ENCODE measurements at regions not wholly inside any gene's neighbourhood (a gene's known extent, or its start where the extent isn't known, plus 50 kb on each side); places are given as distances from the start of the nearest gene placed in this dataset.

DNA sequence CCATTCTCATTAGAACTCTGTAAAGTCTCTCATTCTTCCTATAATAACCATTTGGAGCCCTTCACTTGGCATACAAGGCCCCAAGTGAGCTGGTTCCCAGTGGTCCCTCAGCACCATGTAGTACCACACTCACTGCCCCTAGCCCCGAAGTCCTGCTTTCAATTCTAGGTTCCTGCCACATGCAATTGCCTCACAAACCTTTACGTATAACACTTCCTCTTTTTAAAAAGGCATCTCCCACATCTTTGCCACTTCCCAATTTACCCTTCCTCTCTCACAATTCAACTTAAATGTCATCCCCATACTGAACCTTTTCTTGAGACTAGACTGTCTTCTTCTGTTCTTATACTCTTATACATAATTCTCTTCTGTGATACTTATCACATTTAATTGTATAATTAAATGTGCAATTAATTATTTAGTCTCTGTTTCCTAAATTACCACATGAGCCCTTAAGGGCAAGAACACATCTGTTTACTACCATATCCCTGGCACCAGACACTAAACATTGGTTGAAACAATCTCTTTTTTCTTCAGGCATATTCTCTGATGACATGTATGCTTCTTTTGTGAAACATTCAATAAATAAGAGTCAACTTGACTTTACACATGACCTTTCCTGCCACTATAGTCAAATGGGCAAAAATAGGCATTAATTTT, 304.0 kb downstream of the SPRY2 start:
- Histone ChIP-seq H3K4me3 (IDR thresholded peaks at IDR 0.05; ENCODE audit: insufficient read depth, low read depth, low read length) (no peak overlapping the region), H3K9ac (no peak overlapping the region), H4K20me1 (ENCODE audit: insufficient read depth) (no peaks in the 10 kb centered on the region), H3K27ac (no peak overlapping the region), H3K27me3 (ENCODE audit: insufficient read depth, low read depth) (no peaks in the 10 kb centered on the region), H3K4me1 (ENCODE audit: low read depth, poor library complexity, severe bottlenecking) (no peaks in the 10 kb centered on the region), H3K79me2 (ENCODE audit: insufficient read depth, low read depth) (no peaks in the 10 kb centered on the region), H2AFZ (ENCODE audit: low read depth) (no peak overlapping the region), H3K36me3 (ENCODE audit: insufficient read depth) (no peaks in the 10 kb centered on the region), H3K4me2 (no peak overlapping the region)
- TF ChIP-seq, protein P1, sequence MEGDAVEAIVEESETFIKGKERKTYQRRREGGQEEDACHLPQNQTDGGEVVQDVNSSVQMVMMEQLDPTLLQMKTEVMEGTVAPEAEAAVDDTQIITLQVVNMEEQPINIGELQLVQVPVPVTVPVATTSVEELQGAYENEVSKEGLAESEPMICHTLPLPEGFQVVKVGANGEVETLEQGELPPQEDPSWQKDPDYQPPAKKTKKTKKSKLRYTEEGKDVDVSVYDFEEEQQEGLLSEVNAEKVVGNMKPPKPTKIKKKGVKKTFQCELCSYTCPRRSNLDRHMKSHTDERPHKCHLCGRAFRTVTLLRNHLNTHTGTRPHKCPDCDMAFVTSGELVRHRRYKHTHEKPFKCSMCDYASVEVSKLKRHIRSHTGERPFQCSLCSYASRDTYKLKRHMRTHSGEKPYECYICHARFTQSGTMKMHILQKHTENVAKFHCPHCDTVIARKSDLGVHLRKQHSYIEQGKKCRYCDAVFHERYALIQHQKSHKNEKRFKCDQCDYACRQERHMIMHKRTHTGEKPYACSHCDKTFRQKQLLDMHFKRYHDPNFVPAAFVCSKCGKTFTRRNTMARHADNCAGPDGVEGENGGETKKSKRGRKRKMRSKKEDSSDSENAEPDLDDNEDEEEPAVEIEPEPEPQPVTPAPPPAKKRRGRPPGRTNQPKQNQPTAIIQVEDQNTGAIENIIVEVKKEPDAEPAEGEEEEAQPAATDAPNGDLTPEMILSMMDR (conservative IDR thresholded peaks at IDR 0.05; ENCODE audit: low read depth, low read length) = no peak

DNA sequence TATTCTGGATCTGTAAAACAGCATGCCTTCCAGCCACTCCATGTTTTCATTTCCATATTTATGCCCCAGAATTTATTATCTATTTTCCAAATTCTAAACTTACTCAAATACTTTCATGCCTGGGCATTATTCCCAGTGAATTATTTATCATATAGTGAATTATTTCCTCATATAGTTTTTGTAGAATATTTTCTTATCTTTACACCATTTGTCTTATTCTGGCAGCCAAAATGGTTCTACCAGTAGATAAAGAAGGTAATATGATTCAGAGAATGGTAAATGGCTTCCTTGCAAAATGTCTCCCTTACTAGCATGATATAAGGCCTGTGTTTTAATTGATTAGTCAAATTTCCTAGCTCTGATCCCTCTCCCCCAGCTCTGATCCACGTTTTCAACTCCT, 305.8 kb downstream of the SPRY2 start:
- no peak overlapping the region for H3K4me3 ChIP-seq (IDR thresholded peaks at IDR 0.05; ENCODE audit: insufficient read depth, low read depth, low read length)
- H3K36me3 ChIP-seq (ENCODE audit: insufficient read depth) = no peaks in the 10 kb centered on the region
- no peak overlapping the region for H3K27ac ChIP-seq
- no peaks in the 10 kb centered on the region for H4K20me1 ChIP-seq (ENCODE audit: insufficient read depth)
- H3K4me2 ChIP-seq = no peak overlapping the region
- no peaks in the 10 kb centered on the region for H3K27me3 ChIP-seq (ENCODE audit: insufficient read depth, low read depth)
- no peak overlapping the region for H3K9ac ChIP-seq
- no peaks in the 10 kb centered on the region for H3K79me2 ChIP-seq (ENCODE audit: insufficient read depth, low read depth)
- TF ChIP-seq, protein P1 (conservative IDR thresholded peaks at IDR 0.05; ENCODE audit: low read depth, low read length) = no peak
- H2AFZ ChIP-seq (ENCODE audit: low read depth) = no peak overlapping the region
- H3K4me1 ChIP-seq (ENCODE audit: low read depth, poor library complexity, severe bottlenecking) = no peaks in the 10 kb centered on the region

DNA sequence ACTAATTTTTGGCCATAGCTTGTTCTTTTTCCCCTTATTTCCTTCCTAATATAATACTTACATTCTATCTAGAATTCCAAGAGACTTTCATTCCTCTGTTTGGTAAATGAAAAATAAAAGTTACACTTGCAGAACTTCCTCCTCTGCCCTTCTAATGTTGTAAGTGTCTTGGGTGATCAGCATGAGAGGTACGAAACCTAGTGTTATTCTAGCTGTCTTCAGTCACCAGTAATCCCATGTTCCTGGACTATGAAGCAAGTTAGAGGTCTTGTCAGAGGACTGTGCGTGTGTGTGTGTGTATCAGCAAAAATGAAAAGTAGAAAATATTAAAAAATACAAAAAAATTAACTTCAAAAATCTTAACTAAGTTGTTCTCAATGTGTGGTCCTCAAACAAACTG, 307.0 kb downstream of the SPRY2 start:
- Histone ChIP-seq H3K4me1 (ENCODE audit: low read depth, poor library complexity, severe bottlenecking) (no peaks in the 10 kb centered on the region), H3K27me3 (ENCODE audit: insufficient read depth, low read depth) (no peaks in the 10 kb centered on the region), H3K79me2 (ENCODE audit: insufficient read depth, low read depth) (no peaks in the 10 kb centered on the region), H4K20me1 (ENCODE audit: insufficient read depth) (no peaks in the 10 kb centered on the region), H3K4me3 (IDR thresholded peaks at IDR 0.05; ENCODE audit: insufficient read depth, low read depth, low read length) (no peak overlapping the region), H2AFZ (ENCODE audit: low read depth) (no peak overlapping the region), H3K9ac (no peak overlapping the region), H3K36me3 (ENCODE audit: insufficient read depth) (no peaks in the 10 kb centered on the region), H3K4me2 (no peak overlapping the region), H3K27ac (no peak overlapping the region)
- TF ChIP-seq, protein P1 (conservative IDR thresholded peaks at IDR 0.05; ENCODE audit: low read depth, low read length) = no peak

DNA sequence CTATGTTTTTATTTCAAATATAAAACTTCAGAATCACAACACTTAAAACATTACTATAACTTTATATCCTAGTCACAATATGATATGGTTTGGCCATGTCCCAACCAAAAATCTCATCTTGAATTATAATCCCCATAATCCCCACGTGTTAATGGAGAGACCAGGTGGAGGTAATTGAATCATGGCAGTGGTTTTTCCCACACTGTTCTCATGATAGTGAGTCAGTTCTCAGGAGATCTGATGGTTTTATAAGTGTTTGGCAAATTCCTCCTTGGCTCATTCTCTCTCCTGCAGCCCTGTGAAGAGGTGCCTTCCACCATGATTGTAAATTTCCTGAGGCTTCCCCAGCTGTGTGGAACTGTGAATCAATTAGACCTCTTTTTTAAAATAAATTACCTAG, 307.6 kb downstream of the SPRY2 start:
- H3K27ac ChIP-seq = no peak overlapping the region
- H3K27me3 ChIP-seq (ENCODE audit: insufficient read depth, low read depth) = no peaks in the 10 kb centered on the region
- no peak overlapping the region for H3K4me2 ChIP-seq
- H3K4me3 ChIP-seq (IDR thresholded peaks at IDR 0.05; ENCODE audit: insufficient read depth, low read depth, low read length) = no peak overlapping the region
- H3K9ac ChIP-seq = no peak overlapping the region
- no peaks in the 10 kb centered on the region for H4K20me1 ChIP-seq (ENCODE audit: insufficient read depth)
- H3K79me2 ChIP-seq (ENCODE audit: insufficient read depth, low read depth) = no peaks in the 10 kb centered on the region
- H3K4me1 ChIP-seq (ENCODE audit: low read depth, poor library complexity, severe bottlenecking) = no peaks in the 10 kb centered on the region
- no peak overlapping the region for H2AFZ ChIP-seq (ENCODE audit: low read depth)
- TF ChIP-seq, protein P1 (conservative IDR thresholded peaks at IDR 0.05; ENCODE audit: low read depth, low read length) = no peak
- no peaks in the 10 kb centered on the region for H3K36me3 ChIP-seq (ENCODE audit: insufficient read depth)
